NCI-H526 treated with DMSO at 0.1 percent for 48 hours (cell line): ENCODE measurements at regions not wholly inside any gene's neighbourhood (a gene's known extent, or its start where the extent isn't known, plus 50 kb on each side); places are given as distances from the start of the nearest gene placed in this dataset.
"Not testable (repeated sequence)": the region's sequence is repeated elsewhere in the genome, so short reads cannot be mapped to it uniquely, and the experiment has no call there.

Experiments
- DNase-seq: peaks from one replicate; lab custom pipeline; 2025; lab: John Stamatoyannopoulos, UW

DNA sequence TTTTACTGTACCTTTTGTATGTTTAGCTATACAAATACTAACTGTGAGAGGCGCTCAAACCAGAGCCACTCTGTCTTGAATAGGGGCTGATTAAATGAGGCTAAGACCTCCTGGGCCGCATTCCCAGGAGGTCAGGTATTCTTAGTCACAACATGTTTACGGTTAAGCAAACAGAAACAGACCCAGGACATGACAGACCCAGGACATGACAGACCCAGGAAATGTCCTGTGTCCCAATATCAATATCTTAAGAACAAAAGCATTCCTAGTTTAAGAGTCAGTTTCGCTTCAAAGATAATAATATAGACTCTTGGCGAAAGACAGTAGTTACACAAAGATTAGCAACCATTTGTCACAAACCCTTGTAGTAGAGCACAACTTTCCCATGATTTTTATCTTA, 304.5 kb downstream of the CCSER2 start:
- no peak for DNase-seq

- no peak for DNase-seq
Measured at GRCh38 chr10:84634636-84635035, 306.2 kb downstream of the CCSER2 start.

DNA sequence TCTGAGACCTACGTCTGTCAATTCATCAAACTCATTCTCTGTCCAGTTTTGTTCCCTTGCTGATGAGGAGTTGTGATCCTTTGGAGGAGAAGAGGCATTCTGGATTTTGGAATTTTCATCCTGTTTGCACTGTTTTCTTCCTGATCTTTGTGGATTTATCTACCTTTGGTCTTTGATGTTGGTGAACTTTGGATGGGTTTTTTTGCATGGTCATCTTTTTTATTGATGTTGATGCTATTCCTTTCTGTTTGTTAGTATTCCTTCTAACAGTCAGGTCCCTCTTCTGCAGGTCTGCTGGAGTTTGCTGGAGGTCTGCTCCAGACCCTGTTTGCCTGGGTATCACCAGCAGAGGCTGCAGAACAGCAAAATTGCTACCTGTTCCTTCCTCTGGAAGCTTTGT, 322.2 kb downstream of the CCSER2 start:
- DNase-seq, result not testable (repeated sequence)

GRCh38 chr10:84654671-84655070, 326.3 kb downstream of the CCSER2 start:
- no peak for DNase-seq

GRCh38 chr10:84659027-84659426, 330.6 kb downstream of the CCSER2 start:
- DNase-seq, result no peak

DNA sequence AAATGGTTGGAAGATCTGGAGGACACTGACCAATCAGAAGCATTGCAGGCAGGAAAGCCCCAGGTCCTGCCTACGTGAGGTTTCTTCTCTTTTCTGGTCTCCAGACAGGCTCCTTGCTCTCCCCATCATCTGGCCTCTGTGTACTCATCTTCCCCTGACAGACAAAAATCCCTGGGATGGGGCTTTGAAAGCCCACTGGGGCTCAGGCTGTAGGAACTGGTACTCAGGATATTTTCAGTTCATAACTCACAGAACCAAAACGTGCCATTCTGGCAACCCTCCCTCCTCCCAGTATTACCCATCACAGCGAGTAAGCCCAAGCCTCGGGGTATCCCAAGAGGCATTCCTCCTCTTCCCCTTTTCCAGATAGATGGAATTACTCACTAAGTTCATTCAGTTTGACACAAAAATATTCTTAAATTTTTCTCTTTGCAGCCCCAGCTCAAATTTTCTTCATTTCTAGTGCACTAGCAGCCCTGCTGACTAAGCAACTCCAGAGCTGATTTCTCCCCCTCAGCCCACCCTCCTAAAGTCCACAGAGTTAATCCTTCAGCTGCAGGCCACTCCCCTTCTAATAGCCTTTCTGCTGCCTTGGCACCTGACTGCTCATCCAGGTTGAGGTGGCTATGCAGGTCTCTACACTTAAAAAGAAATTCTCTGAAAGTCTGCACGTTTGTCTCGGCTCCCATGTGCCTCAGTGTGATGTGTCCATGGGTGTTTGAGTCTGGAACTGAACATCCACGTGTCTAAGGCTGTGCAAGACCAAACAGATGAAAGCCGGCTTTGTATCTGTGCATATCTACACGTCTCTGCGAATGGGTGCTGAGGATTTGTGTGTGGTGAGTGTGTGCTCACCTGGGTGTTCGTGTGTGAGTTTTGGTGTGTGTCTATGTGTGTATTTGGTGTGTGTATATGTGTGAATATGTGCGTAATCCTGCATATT, 331.4 kb downstream of the CCSER2 start:
- DNase-seq, result no peak

GRCh38 chr10:84660450-84661159, 332.2 kb downstream of the CCSER2 start:
- DNase-seq, result no peak

DNA sequence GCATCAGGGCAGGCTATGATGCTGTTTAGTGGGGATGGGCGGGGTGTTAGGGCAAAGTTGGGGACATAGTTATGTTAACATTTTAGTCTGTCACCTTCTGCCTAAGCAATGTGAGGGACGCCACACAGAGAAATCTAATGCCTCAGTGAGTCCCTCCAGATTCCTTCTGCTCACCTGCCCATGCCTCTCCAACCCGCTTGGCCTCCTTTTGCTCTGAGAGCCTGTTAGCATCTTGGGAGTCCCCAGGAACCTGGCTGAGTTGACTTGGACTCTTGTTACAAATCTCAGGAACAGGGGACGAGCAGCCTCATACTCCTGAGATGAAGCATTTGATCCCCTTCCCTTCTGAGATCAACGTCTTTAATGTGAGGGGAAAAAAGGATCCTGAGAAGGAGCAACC, 336.8 kb downstream of the CCSER2 start:
- DNase-seq, result no peak

DNA sequence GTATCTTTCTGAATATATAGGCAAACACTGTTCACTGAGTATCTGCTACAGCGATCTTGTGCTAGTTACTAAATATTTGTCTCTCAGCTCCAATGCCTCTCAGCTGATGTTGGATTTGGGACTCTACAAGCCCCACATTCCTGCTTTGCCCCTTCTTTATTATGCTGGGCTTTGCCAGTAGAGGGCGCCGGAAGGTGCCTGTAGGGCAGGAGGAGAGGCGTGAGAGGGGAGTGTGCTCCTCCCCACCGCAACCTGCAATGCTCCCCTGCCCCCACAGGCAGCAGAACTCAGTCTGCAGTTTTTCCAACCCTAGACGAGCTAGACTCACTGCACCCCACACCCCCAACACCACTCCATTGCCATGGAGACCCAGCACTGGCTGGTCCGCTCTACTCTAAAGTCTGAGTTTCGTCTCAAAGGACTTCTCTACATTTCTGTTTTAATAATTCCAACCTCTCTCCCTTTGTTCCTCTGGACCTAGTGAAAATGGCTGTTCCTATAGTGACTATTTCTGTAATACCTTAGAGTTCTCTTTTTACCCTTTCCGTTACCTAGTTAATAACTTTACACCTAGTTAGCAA, 337.6 kb downstream of the CCSER2 start:
- peak; percentile 1 for DNase-seq

GRCh38 chr10:84668186-84668763, 339.9 kb downstream of the CCSER2 start:
- DNase-seq, result no peak

GRCh38 chr10:84675060-84675459, 346.7 kb downstream of the CCSER2 start:
- no peak for DNase-seq

DNA sequence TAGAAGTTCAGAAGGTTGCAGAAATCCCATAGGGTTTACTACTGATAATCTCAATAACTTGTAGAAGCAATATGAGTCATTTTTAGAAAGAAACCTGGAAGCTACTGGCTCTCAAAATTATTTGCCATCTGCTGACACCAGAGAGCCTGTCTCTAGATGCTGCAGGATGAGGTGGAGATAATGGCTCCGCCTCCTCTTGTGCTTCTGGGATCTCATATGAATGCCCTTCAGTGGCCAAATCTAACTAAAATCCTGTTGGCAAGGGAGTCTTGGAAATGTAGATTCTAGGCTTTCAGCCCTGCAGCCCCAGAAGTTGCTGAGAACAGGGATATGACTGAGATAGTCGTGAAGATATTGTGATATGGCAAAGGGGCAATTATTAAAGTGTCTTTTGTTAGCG, 348.1 kb downstream of the CCSER2 start:
- DNase-seq, result no peak

GRCh38 chr10:84681781-84682180, 353.4 kb downstream of the CCSER2 start:
- DNase-seq, result no peak

DNA sequence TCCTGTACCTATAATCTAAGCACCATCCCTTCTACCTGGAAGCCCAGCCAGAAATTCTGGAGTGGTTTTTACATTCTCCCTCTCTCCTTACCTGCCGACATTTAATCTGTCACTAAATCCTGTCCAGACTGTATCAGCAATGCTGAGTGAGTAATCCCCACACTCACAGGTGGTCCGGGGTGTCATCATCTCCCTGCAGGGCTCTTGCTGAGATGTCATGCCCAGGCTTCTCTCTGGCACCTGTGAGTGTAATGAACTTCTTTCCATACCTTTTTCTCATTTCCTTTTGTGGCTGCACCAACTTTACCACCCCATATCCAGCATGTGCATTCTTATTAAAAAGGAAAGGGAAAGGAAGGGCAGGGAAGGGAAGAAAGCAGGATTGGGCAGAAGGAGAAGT, 355.2 kb downstream of the CCSER2 start:
- no peak for DNase-seq

DNA sequence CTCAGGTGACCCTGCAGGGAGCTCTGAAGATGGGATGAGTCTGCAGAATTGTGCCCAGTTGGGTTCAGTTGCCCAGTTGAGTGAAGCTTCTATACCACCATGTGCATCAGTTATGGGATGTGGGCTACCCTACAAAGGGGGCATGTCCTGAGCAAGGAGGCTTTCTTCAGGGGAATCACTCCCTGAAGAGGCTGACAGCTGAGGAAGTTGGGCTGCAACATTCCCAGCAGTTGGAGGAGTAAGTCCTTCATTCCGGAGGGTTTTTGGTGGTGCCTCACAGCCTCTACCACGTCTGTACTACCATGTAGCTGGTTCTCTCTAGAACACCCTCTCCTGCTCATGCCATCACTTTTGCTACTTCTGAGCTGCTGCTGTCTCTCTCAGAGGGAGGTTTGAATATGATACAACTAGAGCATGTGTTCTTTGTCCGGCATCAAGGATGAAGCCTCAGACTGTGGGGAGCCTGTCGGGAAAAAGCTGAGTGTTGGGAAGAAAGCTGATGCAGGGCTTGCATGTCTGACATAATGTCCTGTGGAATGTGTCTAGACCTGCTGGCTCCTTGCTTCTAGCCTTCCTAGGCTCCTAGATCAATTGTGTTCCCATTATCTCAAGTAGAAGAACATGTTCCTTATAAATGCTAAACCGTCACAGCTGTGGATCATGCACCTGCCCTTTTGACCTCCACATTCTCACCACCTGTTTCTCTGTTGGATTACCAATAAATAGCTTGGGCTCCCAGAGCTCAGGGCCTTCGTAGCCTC, 355.8 kb downstream of the CCSER2 start:
- DNase-seq, result no peak

DNA sequence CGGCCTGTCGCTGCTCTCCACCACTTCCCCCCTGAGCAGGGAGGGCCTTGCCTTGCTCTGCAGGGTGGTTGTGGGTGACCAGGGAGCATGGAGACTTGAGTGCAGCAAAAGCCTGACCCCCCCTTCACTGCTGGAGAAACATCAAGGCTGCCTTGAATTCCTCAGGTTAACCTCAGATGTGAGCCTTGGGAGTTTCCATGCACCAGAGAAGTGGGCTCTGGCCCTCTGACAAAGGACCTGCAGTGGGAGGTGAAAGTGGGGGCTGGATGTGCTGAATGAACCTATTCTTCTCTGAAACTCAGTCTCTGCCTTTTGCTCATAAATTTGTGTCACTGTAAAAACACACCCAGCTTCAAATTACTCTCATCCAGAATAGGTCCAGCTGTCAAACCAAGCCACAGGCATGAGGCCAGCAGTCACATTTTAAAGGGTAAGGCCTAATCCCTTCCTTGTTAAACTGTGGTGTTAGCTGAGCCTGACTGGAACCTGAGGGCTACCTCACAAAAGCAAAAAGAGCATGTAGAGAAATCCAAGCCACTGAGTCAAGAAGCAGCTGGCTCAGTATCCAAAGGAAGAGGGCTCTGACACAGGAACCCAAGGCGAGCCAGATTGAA, 356.8 kb downstream of the CCSER2 start:
- no peak for DNase-seq

- no peak for DNase-seq
Measured at GRCh38 chr10:84693006-84693405, 364.6 kb downstream of the CCSER2 start.

GRCh38 chr10:84695902-84696301, 367.5 kb downstream of the CCSER2 start:
- no peak for DNase-seq

- DNase-seq, result no peak
Measured at GRCh38 chr10:84696610-84697009, 368.2 kb downstream of the CCSER2 start.

DNA sequence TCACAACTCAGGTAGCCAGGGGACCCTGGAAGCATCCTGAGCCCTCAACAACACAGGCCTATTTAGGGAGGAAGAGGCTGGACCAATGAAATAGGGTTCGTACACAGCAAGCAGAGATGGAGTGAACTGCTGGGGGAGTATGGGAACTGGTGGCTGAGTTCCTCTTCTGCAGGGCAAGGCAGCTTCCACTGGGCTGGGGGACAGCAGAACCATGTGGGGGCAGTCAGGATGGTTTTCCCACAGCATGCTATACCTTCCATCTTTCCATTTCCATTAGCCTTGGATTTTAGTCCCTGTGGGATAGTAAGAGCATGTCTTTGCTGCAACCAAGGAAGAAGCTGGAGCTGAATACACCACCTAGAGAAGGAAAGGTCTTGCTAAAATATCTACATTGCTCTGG, 370.6 kb downstream of the CCSER2 start:
- no peak for DNase-seq

DNA sequence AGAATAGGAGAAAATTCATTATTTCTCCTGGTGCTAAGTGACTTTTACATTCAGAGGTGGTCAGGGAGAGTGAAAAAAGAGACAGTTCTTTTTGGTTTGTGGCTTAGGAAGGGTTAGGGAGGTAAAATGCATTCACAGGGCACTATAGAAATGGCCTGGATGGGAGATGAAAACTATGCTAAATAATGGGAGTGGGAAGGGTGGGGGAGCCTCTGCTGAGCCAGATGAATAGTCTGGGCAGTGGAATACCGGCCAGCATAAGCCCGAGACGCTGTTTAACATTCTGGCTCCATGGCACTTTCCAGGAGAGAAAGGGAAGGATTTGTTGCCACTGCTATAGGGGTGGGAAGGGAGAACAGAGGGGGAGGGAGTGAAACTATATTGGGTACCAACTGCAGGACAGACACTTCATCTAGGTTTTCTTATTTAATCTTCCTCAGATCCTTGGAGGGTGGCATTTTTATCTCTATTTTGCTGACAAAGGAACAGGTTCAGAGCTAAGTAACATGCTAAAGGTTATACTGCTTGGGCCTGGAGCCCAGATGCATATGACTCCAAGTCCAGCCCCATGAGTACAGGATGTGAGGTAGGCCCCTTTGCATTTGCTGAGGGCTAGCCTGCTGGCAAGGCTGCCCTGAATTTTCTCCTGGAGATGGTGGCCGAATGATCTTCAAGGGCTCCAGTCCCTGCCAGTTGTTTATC, 372.4 kb downstream of the CCSER2 start:
- DNase-seq, result no peak
